T-helper 1 cell treated with Interleukin-12 subunit alpha and Interleukin-12 subunit beta and Interleukin-4 antibody, amounts not matched to agents 30 μg/mL and 1 μg/mL, for 36 hours (primary cell): ENCODE measurements at regions not wholly inside any gene's neighbourhood (a gene's known extent, or its start where the extent isn't known, plus 50 kb on each side); places are given as distances from the start of the nearest gene placed in this dataset.

ENCODE experiments used
- H3K27ac Mint-ChIP-seq: one replicate; pipeline ENCODE4 v1.8.0; 2021; ENCODE audit warnings: mild to moderate bottlenecking, mixed read lengths
- H3K27me3 Mint-ChIP-seq: one replicate; pipeline ENCODE4 v1.8.0; 2021; ENCODE audit warnings: low read depth, mixed read lengths
- H3K36me3 Mint-ChIP-seq: one replicate; pipeline ENCODE4 v1.8.0; 2021; ENCODE audit warnings: low read depth, mixed read lengths
- H3K4me1 Mint-ChIP-seq: one replicate; pipeline ENCODE4 v1.8.0; 2021; ENCODE audit warnings: low read depth, mixed read lengths
- H3K4me3 Mint-ChIP-seq: one replicate; pipeline ENCODE4 v1.8.0; 2021; ENCODE audit warnings: mild to moderate bottlenecking, moderate library complexity, mixed read lengths
- H3K9me3 Mint-ChIP-seq: one replicate; pipeline ENCODE4 v1.8.0; 2021; ENCODE audit warnings: mixed read lengths

DNA sequence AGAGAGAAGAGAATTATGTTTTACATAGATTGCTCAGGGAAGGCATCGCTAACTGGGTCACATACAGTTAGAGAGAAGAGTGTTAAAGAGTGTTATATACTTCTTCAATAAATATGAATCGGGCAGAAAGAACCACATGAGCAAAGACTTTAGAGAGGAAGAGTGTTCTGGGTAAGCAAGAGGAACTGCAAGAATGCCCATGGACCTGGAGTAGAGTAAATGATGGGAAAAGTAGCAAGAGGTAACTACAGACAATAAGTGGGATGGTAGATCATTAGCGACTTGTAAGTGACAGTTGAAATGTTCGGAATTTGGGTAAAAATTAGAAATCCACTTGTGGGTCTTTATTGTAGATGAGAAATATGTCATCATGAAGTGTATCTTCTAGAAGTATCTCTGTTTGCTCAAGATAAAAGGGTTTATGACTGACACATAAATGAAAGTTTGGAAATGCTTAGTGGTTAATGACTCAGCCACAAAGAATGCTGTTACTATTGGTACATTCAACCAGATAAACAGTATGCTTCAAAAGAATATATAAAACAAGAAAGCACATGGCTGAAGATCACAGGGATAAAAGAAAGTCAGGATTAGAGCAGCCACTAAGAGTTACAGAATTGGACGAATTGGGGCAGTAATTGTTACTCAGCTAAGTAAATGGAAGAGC lies 229.3 kb downstream of the CASP12 start:
- Mint-ChIP-seq H3K4me3 (no peak overlapping the region), H3K36me3 (no peaks in the 10 kb centered on the region), H3K27ac (no peak overlapping the region), H3K4me1 (peaks cover 20% of the 10 kb centered on the region), H3K9me3 (peaks cover 9% of the 10 kb centered on the region), H3K27me3 (no peaks in the 10 kb centered on the region)

- Mint-ChIP-seq H3K36me3 (no peaks in the 10 kb centered on the region), H3K27ac (no peak overlapping the region), H3K4me3 (no peak overlapping the region), H3K4me1 (peaks cover 19% of the 10 kb centered on the region), H3K9me3 (peaks cover 3% of the 10 kb centered on the region), H3K27me3 (no peaks in the 10 kb centered on the region)
Observed at GRCh38 chr11:104666624-104667023, 231.6 kb downstream of the CASP12 start.

- Mint-ChIP-seq H3K36me3 (peaks cover 2% of the 10 kb centered on the region), H3K27ac (no peak overlapping the region), H3K4me1 (peaks cover 16% of the 10 kb centered on the region), H3K4me3 (no peak overlapping the region), H3K27me3 (no peaks in the 10 kb centered on the region), H3K9me3 (peaks cover under 1% of the 10 kb centered on the region)
Observed at GRCh38 chr11:104665641-104666040, 232.6 kb downstream of the CASP12 start.

- H3K9me3 Mint-ChIP-seq = peaks cover 16% of the 10 kb centered on the region
- H3K27ac Mint-ChIP-seq = no peak overlapping the region
- H3K36me3 Mint-ChIP-seq = peaks cover 7% of the 10 kb centered on the region
- no peak overlapping the region for H3K4me3 Mint-ChIP-seq
- H3K27me3 Mint-ChIP-seq = no peaks in the 10 kb centered on the region
- peaks cover 7% of the 10 kb centered on the region for H3K4me1 Mint-ChIP-seq
Observed at GRCh38 chr11:104663190-104664140, 234.8 kb downstream of the CASP12 start.

GRCh38 chr11:104661901-104662300 lies 236.4 kb downstream of the CASP12 start:
- Mint-ChIP-seq H3K4me3 (no peak overlapping the region), H3K36me3 (peaks cover 9% of the 10 kb centered on the region), H3K4me1 (peaks cover 17% of the 10 kb centered on the region), H3K27ac (no peak overlapping the region), H3K9me3 (peaks cover 24% of the 10 kb centered on the region), H3K27me3 (no peaks in the 10 kb centered on the region)

- Mint-ChIP-seq H3K4me1 (peaks cover 21% of the 10 kb centered on the region), H3K27ac (no peak overlapping the region), H3K27me3 (no peaks in the 10 kb centered on the region), H3K36me3 (peaks cover 9% of the 10 kb centered on the region), H3K4me3 (no peak overlapping the region), H3K9me3 (peaks cover 24% of the 10 kb centered on the region)
Observed at GRCh38 chr11:104661471-104661870, 236.8 kb downstream of the CASP12 start.

DNA sequence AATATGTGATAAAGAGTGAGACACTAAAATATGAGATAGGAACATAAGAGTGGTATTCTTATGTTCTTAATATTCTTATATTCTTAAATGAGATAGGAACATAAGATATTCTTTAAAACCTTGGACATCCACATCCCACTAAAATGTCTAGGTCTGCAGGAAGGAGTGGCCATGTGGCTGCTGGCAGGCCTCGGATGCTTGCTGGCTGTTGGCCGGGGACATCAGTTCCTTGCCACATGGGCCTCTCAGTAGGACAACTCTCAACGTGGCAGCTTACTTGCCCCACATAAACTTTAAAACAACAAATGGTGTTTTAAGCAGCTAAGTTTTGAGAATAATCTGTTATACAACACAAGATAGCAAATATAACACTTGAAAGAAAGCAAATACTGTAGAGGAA lies 240.1 kb downstream of the CASP12 start:
- Mint-ChIP-seq H3K36me3 (peaks cover 9% of the 10 kb centered on the region), H3K4me3 (no peak overlapping the region), H3K4me1 (peaks cover 30% of the 10 kb centered on the region), H3K9me3 (peaks cover 24% of the 10 kb centered on the region), H3K27ac (no peak overlapping the region), H3K27me3 (no peaks in the 10 kb centered on the region)

GRCh38 chr11:104657083-104657482 lies 241.2 kb downstream of the CASP12 start:
- Mint-ChIP-seq H3K4me1 (peaks cover 34% of the 10 kb centered on the region), H3K27ac (no peak overlapping the region), H3K9me3 (peaks cover 24% of the 10 kb centered on the region), H3K27me3 (no peaks in the 10 kb centered on the region), H3K4me3 (no peak overlapping the region), H3K36me3 (peaks cover 9% of the 10 kb centered on the region)

DNA sequence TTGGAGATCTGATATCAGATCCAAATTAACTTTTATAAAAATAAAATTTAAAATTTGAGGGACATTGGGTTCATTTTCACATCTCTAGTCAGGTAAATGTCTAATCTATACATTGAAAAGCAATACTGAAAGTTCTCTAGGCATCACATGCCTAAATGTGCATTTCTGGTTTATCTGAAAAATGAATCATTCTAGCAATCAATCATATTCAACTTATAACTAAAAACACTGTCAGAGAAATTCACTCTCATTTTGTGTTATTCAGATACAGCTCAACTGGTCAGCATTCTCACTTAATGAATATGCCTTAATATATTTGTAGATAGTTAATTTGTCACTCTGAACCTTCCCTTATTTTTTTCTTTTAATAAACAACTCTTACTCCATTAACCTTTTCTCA lies 243.2 kb downstream of the CASP12 start:
- Mint-ChIP-seq H3K36me3 (peaks cover 5% of the 10 kb centered on the region), H3K4me1 (peaks cover 34% of the 10 kb centered on the region), H3K27me3 (no peaks in the 10 kb centered on the region), H3K4me3 (no peak overlapping the region), H3K9me3 (peaks cover 28% of the 10 kb centered on the region), H3K27ac (no peak overlapping the region)

- no peak overlapping the region for H3K4me3 Mint-ChIP-seq
- H3K27me3 Mint-ChIP-seq = no peaks in the 10 kb centered on the region
- no peak overlapping the region for H3K27ac Mint-ChIP-seq
- peaks cover 35% of the 10 kb centered on the region for H3K4me1 Mint-ChIP-seq
- peaks cover 27% of the 10 kb centered on the region for H3K9me3 Mint-ChIP-seq
- H3K36me3 Mint-ChIP-seq = peaks cover 7% of the 10 kb centered on the region
Observed at GRCh38 chr11:104654181-104654813, 244.0 kb downstream of the CASP12 start.

DNA sequence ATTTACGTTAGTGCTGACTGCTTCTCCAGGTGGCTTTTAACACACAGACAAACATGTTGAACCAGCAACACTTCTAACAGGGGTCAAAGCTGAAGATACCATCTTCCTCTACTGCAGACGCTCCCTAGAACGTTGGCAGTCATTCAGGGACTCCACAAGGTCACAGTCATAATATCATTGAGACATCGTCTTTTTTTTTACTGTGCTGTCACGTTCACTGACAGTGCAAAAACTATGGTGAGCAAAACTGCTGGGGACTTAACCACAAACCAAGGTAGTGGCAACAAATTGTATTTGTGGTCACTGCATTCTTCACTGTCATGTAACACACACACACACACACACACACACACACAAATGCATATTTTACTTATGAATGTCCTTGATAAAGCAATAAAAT lies 244.9 kb downstream of the CASP12 start:
- H3K4me3 Mint-ChIP-seq = no peak overlapping the region
- H3K4me1 Mint-ChIP-seq = peaks cover 39% of the 10 kb centered on the region
- no peak overlapping the region for H3K27ac Mint-ChIP-seq
- H3K36me3 Mint-ChIP-seq = peaks cover 5% of the 10 kb centered on the region
- H3K27me3 Mint-ChIP-seq = no peaks in the 10 kb centered on the region
- H3K9me3 Mint-ChIP-seq = peaks cover 21% of the 10 kb centered on the region

DNA sequence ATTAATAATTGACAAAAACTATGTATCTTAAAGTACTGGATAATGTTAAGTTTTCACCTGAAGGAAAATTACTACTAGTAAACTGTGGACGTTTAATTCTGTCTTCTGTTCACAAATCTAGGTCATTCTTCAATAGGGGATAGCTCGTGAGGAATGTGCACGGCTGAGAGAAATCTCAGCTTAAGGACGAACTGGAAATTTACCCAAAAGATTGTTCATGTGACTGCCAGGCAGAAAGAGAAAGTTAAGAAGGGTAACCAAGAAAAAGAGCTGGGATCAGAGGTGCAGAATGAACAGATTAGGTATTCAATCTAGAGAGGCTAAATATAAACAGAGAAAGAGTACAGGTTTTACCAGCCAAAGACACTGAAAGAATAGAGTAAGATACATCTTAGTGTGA lies 245.3 kb downstream of the CASP12 start:
- H3K4me1 Mint-ChIP-seq = peaks cover 39% of the 10 kb centered on the region
- no peaks in the 10 kb centered on the region for H3K27me3 Mint-ChIP-seq
- peaks cover 5% of the 10 kb centered on the region for H3K36me3 Mint-ChIP-seq
- H3K9me3 Mint-ChIP-seq = peaks cover 19% of the 10 kb centered on the region
- H3K4me3 Mint-ChIP-seq = no peak overlapping the region
- no peak overlapping the region for H3K27ac Mint-ChIP-seq

- H3K27ac Mint-ChIP-seq = no peak overlapping the region
- H3K4me1 Mint-ChIP-seq = peaks cover 18% of the 10 kb centered on the region
- H3K9me3 Mint-ChIP-seq = peaks cover 18% of the 10 kb centered on the region
- peaks cover 5% of the 10 kb centered on the region for H3K36me3 Mint-ChIP-seq
- no peak overlapping the region for H3K4me3 Mint-ChIP-seq
- H3K27me3 Mint-ChIP-seq = no peaks in the 10 kb centered on the region
Observed at GRCh38 chr11:104650234-104650633, 248.0 kb downstream of the CASP12 start.

GRCh38 chr11:104649002-104649401 lies 249.3 kb downstream of the CASP12 start:
- Mint-ChIP-seq H3K4me1 (peaks cover 14% of the 10 kb centered on the region), H3K9me3 (peaks cover 18% of the 10 kb centered on the region), H3K4me3 (no peak overlapping the region), H3K27me3 (no peaks in the 10 kb centered on the region), H3K36me3 (peaks cover 5% of the 10 kb centered on the region), H3K27ac (no peak overlapping the region)
